Muscle layer of colon (tissue), 2 donors: ENCODE measurements at regions not wholly inside any gene's neighbourhood (a gene's known extent, or its start where the extent isn't known, plus 50 kb on each side); places are given as distances from the start of the nearest gene placed in this dataset.

Experiments used
- H3K27ac ChIP-seq: one replicate; pipeline ENCODE4 v1.7.0; 2013; ENCODE audit warnings: low read depth, mild to moderate bottlenecking, low read length, moderate library complexity
- H3K27me3 ChIP-seq, 2 donors: one replicate each; pipeline ENCODE4 v1.7.0; 2013; ENCODE audit warnings: low read length in 2 of 2, mild to moderate bottlenecking in 2 of 2; ENCODE audit not compliant: insufficient read depth in 2 of 2, control insufficient read depth in 1 of 2
- H3K36me3 ChIP-seq: one replicate; pipeline ENCODE4 v1.7.0; 2013; ENCODE audit warnings: mild to moderate bottlenecking, low read length; ENCODE audit not compliant: insufficient read depth
- H3K4me1 ChIP-seq: one replicate; pipeline ENCODE4 v1.7.0; 2013; ENCODE audit warnings: mild to moderate bottlenecking, low read length; ENCODE audit not compliant: insufficient read depth
- H3K4me3 ChIP-seq, 2 donors: one replicate each; pipeline ENCODE4 v1.7.0; 2013; ENCODE audit warnings: low read length in 2 of 2, low read depth in 1 of 2, mild to moderate bottlenecking in 1 of 2, moderate library complexity in 1 of 2
- H3K9ac ChIP-seq: one replicate; pipeline ENCODE4 v1.7.0; 2013; ENCODE audit warnings: low read length
- H3K9me3 ChIP-seq: one replicate; pipeline ENCODE4 v1.7.0; 2013; ENCODE audit warnings: mild to moderate bottlenecking, low read length
- donor health status: abdominal sarcoma.
- donor health status: Adenocarcinoma of cecum.

DNA sequence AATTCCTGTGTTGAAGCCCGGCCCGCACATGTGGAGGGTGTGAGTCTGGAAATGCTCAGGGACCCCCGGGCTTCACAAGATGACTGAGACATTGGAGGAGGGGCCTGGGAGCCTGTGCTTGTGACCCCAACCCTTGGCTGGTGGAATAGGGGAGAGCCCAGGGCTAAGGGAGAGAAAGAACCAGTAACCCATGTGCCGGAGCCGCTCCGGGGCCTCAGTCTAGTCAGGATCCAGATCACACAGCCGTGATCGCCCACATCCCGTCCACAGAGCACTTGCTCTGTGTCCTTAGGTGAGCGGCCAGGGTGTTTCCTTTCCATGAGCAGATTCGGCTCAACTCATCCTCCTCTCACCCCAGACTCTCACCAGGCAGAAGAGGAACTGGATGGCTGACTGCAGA, 152.3 kb upstream of the RPS6KA2 start:
- no peak overlapping the region for H3K27ac ChIP-seq
- no peaks in the 10 kb centered on the region for H3K36me3 ChIP-seq
- H3K27me3 ChIP-seq = no peaks in the 10 kb centered on the region
- no peaks in the 10 kb centered on the region for H3K9me3 ChIP-seq
- no peak overlapping the region for H3K4me3 ChIP-seq
- H3K4me1 ChIP-seq = no peaks in the 10 kb centered on the region
- no peak overlapping the region for H3K9ac ChIP-seq

DNA sequence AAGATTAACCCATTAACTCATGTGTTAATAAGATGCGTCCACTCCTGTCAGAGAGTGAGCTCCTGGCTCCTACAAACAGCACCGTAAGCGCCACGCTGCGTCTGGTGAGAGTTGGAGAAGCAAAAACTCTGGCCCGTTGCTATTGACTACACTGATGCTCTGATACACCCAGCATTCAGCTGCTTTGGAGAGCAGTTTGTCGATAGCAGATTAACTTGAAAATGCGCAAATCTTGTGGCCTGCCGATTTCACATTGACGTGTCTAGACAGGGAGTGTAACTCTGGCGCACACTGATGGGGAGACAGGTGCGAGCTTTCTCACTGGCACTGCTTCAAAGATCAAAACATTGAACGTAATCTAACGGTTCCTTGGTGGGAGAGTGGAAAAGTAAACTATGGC, 151.7 kb upstream of the RPS6KA2 start:
- H3K27me3 ChIP-seq = no peaks in the 10 kb centered on the region
- H3K4me3 ChIP-seq = no peak overlapping the region
- no peaks in the 10 kb centered on the region for H3K9me3 ChIP-seq

GRCh38 chr6:166778046-166778445, 151.0 kb upstream of the RPS6KA2 start:
- H3K27me3 ChIP-seq = no peaks in the 10 kb centered on the region
- no peak overlapping the region for H3K9ac ChIP-seq
- H3K36me3 ChIP-seq = no peaks in the 10 kb centered on the region
- H3K4me1 ChIP-seq = no peaks in the 10 kb centered on the region
- no peak overlapping the region for H3K4me3 ChIP-seq
- no peaks in the 10 kb centered on the region for H3K9me3 ChIP-seq
- H3K27ac ChIP-seq = no peak overlapping the region

More for the DNA sequence above, 151.7 kb upstream of the RPS6KA2 start:
- no peaks in the 10 kb centered on the region for H3K4me1 ChIP-seq
- H3K36me3 ChIP-seq = no peaks in the 10 kb centered on the region
- H3K27ac ChIP-seq = no peak overlapping the region
- no peak overlapping the region for H3K9ac ChIP-seq

- Histone ChIP-seq H3K9ac (no peak overlapping the region), H3K9me3 (no peaks in the 10 kb centered on the region), H3K36me3 (no peaks in the 10 kb centered on the region), H3K4me1 (no peaks in the 10 kb centered on the region), H3K27me3 (no peaks in the 10 kb centered on the region), H3K4me3 (no peak overlapping the region), H3K27ac (no peak overlapping the region)
These were observed 150.1 kb upstream of the RPS6KA2 start for GRCh38 chr6:166777096-166777630.

- Histone ChIP-seq H3K4me3 (no peak overlapping the region), H3K27ac (no peak overlapping the region), H3K4me1 (no peaks in the 10 kb centered on the region), H3K36me3 (no peaks in the 10 kb centered on the region), H3K9me3 (no peaks in the 10 kb centered on the region), H3K9ac (no peak overlapping the region), H3K27me3 (no peaks in the 10 kb centered on the region)
These were observed 149.5 kb upstream of the RPS6KA2 start for GRCh38 chr6:166776571-166776970.

GRCh38 chr6:166775923-166776220, 148.8 kb upstream of the RPS6KA2 start:
- H3K4me1 ChIP-seq = no peaks in the 10 kb centered on the region
- H3K9me3 ChIP-seq = no peaks in the 10 kb centered on the region
- no peaks in the 10 kb centered on the region for H3K27me3 ChIP-seq
- no peak overlapping the region for H3K9ac ChIP-seq
- H3K36me3 ChIP-seq = no peaks in the 10 kb centered on the region
- no peak overlapping the region for H3K4me3 ChIP-seq
- H3K27ac ChIP-seq = no peak overlapping the region

GRCh38 chr6:166775180-166775922, 148.3 kb upstream of the RPS6KA2 start:
- no peak overlapping the region for H3K4me3 ChIP-seq
- no peak overlapping the region for H3K27ac ChIP-seq
- no peaks in the 10 kb centered on the region for H3K9me3 ChIP-seq
- H3K27me3 ChIP-seq = no peaks in the 10 kb centered on the region
- no peaks in the 10 kb centered on the region for H3K36me3 ChIP-seq
- H3K9ac ChIP-seq = no peak overlapping the region
- no peaks in the 10 kb centered on the region for H3K4me1 ChIP-seq

GRCh38 chr6:166774770-166775169, 147.7 kb upstream of the RPS6KA2 start:
- H3K4me3 ChIP-seq = no peak overlapping the region
- no peaks in the 10 kb centered on the region for H3K36me3 ChIP-seq
- no peak overlapping the region for H3K9ac ChIP-seq

DNA sequence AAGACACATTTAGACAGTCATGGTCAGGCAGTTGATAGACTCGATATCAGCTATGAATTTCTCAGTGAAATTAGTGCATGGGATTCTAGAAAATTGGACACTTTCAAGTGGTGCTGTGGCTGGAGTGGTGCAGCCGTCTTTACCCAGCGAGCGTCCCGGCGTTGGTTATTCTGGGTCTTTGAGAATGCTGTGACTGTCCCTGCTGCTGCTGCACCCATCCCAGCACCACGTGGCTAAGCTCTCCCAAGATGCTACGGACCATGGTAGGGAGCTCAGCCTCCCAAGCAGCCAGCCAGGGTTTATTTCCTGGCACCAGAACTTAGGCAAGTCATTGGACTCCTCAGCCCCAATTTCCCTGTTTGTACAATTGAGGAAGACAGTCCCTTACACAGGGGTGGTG, 147.2 kb upstream of the RPS6KA2 start:
- Histone ChIP-seq H3K9me3 (no peaks in the 10 kb centered on the region), H3K9ac (no peak overlapping the region)

More at GRCh38 chr6:166774770-166775169, 147.7 kb upstream of the RPS6KA2 start:
- H3K27me3 ChIP-seq = no peaks in the 10 kb centered on the region
- no peaks in the 10 kb centered on the region for H3K4me1 ChIP-seq
- H3K9me3 ChIP-seq = no peaks in the 10 kb centered on the region
- no peak overlapping the region for H3K27ac ChIP-seq

DNA sequence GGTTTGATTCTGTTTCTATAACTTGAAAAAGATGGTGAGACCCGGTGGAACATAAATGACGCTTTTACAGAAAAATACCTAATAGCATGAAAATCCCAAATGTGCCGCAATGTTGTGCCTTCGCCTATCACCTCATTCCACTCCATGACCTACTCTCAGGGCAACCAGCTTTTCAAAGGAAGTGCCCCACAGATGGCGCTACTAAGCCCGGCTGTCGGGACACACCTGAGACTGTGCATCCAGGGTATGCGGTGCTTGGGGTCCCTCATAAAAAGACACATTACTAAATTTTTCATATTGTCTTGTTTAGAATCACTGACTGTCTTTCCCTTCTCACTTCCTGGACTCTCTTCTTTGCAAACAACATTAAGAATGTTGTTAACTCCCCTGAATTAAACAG, 145.5 kb upstream of the RPS6KA2 start:
- H3K27ac ChIP-seq = no peak overlapping the region
- H3K9me3 ChIP-seq = no peaks in the 10 kb centered on the region
- no peaks in the 10 kb centered on the region for H3K27me3 ChIP-seq
- H3K4me3 ChIP-seq = no peak overlapping the region
- no peak overlapping the region for H3K9ac ChIP-seq
- no peaks in the 10 kb centered on the region for H3K36me3 ChIP-seq
- H3K4me1 ChIP-seq = no peaks in the 10 kb centered on the region

More for the DNA sequence above, 147.2 kb upstream of the RPS6KA2 start:
- Histone ChIP-seq H3K4me1 (no peaks in the 10 kb centered on the region), H3K36me3 (no peaks in the 10 kb centered on the region), H3K27me3 (no peaks in the 10 kb centered on the region), H3K4me3 (no peak overlapping the region), H3K27ac (no peak overlapping the region)

GRCh38 chr6:166771701-166772100, 144.7 kb upstream of the RPS6KA2 start:
- Histone ChIP-seq H3K4me3 (no peak overlapping the region), H3K27ac (no peak overlapping the region), H3K9ac (no peak overlapping the region), H3K27me3 (no peaks in the 10 kb centered on the region), H3K36me3 (no peaks in the 10 kb centered on the region), H3K4me1 (no peaks in the 10 kb centered on the region), H3K9me3 (no peaks in the 10 kb centered on the region)
